ENCODE measurements at regions not wholly inside any gene's neighbourhood (a gene's known extent, or its start where the extent isn't known, plus 50 kb on each side); places are given as distances from the start of the nearest gene placed in this dataset.
"Not testable (repeated sequence)": the region's sequence is repeated elsewhere in the genome, so short reads cannot be mapped to it uniquely, and the experiment has no call there.

DNA sequence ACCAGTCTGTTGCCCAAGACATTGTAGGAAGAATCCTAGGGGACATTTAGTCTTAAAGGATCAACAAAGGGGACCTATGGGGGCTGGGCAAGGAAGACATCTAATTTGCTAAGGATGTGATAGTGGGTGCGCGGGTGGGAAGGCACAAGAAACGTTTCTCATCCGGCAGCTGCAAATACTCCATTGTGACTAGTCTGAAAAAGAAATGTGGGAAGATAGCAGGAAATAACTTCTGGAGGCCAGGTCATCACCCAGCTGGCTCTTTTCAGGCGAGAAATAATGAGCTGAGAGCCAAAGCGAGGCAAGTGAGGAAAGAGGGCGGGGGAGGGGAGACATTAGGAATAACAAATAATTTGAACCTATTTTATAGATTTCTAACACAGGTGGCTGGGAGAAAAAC, 70.3 kb upstream of the NCK2 start:
- Mint-ChIP-seq H3K36me3 (ENCODE audit: low read depth) (no peaks in the 10 kb centered on the region), H3K4me3 (no peak overlapping the region), H3K4me1 (ENCODE audit: low read depth) (no peaks in the 10 kb centered on the region), H3K27ac (no peak overlapping the region), H3K27me3 (ENCODE audit: low read depth) (no peaks in the 10 kb centered on the region), H3K9me3 (ENCODE audit: insufficient read depth) (peaks cover 2% of the 10 kb centered on the region)
- ChIA-PET CTCF (no interaction called here), POLR2A (no interaction called here)
- ATAC-seq (no peak), DNase-seq (no peak)

DNA sequence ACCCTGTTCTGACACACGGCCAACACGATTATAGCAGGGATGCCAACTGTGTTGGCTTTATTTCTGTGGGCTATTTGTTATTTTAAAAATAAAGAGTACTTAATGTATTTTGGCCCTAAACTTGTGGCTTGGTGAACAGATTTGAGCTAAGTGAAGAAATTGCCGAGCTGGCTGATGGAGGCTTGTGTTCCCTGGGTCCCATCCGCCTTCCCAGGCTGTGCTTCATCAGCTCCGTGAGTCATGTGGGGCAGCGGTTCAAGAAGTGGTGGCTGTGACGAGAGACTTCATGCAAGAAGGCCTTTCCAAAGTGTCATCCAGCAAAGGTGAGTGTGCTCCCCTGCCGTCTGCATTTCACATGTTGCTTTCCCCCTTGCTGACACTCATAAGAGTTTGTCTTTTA, 73.6 kb upstream of the NCK2 start:
- DNase-seq (no peak), ATAC-seq (no peak)
- H3K27me3 Mint-ChIP-seq (ENCODE audit: low read depth): peaks cover 3% of the 10 kb centered on the region
- H3K27ac Mint-ChIP-seq: no peak overlapping the region
- H3K9me3 Mint-ChIP-seq (ENCODE audit: insufficient read depth): peaks cover 14% of the 10 kb centered on the region
- ChIA-PET POLR2A (no interaction called here), CTCF (interaction anchor here (1.0 to 1.2 kb wide), 2 partner anchors 30 to 50 kb away, joined by 3 read pairs; no protein-coding TSS in a partner anchor)
- peaks cover 4% of the 10 kb centered on the region for H3K36me3 Mint-ChIP-seq (ENCODE audit: low read depth)
- H3K4me3 Mint-ChIP-seq: no peak overlapping the region
- no peaks in the 10 kb centered on the region for H3K4me1 Mint-ChIP-seq (ENCODE audit: low read depth)

DNA sequence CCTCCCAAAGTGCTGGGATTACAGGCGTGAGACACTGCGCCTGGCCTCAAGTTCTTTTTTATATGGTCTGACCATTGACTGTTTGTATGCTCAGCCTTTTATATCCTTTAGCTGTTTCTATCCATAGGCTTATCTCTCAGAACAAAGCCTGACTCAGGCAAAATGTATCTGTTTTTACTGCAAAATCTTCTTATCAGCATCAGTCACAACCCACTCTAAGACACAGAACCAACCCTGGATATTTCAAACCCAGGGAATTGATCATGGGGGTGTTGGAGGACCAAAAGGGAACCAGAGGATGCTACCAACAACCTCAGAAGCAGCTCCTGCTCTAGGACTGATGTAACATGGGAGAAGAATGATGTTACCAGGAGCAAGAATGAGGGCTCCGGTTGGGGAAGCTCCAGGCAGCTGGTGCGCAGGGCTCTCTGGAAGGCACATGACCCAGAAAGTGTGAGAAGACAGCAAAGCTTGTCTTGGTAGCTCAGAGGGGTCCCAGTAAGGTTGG, 75.3 kb upstream of the NCK2 start:
- Mint-ChIP-seq H3K27me3 (ENCODE audit: low read depth) (peaks cover 5% of the 10 kb centered on the region), H3K9me3 (ENCODE audit: insufficient read depth) (peaks cover 24% of the 10 kb centered on the region), H3K27ac (no peak overlapping the region), H3K4me3 (no peak overlapping the region), H3K36me3 (ENCODE audit: low read depth) (peaks cover 6% of the 10 kb centered on the region), H3K4me1 (ENCODE audit: low read depth) (no peaks in the 10 kb centered on the region)
- ATAC-seq (no peak), DNase-seq (no peak)
- ChIA-PET POLR2A (no interaction called here), CTCF (no interaction called here)

DNA sequence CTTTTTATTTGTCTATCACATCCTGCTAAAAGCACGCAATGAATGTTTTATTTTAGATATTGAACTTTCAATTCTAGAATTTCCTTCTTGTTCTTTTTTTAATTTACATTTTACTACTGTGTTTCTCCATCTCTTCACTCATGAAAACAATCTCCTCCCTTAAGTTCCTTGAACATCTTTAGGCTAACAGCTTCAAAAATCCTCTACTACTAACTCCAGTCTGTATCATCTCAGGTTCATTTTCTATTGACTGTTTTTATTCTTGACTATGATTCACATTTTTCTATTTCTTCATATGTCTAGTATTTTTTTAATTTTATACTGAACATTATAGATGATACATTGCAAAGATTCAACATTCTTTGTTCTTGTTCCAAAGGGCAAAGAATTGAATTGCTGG, 79.2 kb upstream of the NCK2 start:
- POLR2A ChIA-PET: no interaction called here
- Mint-ChIP-seq H3K9me3 (ENCODE audit: insufficient read depth) (peaks cover 36% of the 10 kb centered on the region), H3K27ac (no peak overlapping the region), H3K4me1 (ENCODE audit: low read depth) (no peaks in the 10 kb centered on the region), H3K4me3 (no peak overlapping the region), H3K36me3 (ENCODE audit: low read depth) (peaks cover 6% of the 10 kb centered on the region), H3K27me3 (ENCODE audit: low read depth) (peaks cover 10% of the 10 kb centered on the region)
- CTCF ChIA-PET: no interaction called here
- ATAC-seq: no peak
- DNase-seq: no peak

DNA sequence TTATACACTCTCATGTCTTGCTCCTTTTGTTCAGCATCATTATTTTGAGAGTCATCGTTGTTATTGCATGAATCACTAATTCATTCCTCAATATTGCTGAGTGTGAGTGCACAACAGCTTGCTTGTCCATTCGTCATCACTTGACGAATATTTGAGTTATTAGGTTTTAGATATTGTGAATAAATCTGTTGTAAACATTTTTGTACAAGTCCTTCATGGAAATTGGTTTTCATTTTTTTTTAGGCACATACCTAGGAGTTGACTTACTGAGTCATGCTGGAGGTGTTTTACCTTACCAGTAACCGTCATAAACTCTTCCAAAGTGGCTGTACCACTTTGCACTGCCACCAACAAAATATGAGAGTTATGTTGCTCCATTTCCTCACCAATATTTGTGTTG, 84.2 kb upstream of the NCK2 start:
- DNase-seq: no peak
- H3K4me3 Mint-ChIP-seq: no peak overlapping the region
- H3K27me3 Mint-ChIP-seq (ENCODE audit: low read depth): peaks cover 6% of the 10 kb centered on the region
- H3K27ac Mint-ChIP-seq: no peak overlapping the region
- H3K4me1 Mint-ChIP-seq (ENCODE audit: low read depth): no peaks in the 10 kb centered on the region
- no peak for ATAC-seq
- POLR2A ChIA-PET: no interaction called here
- H3K36me3 Mint-ChIP-seq (ENCODE audit: low read depth): no peaks in the 10 kb centered on the region
- peaks cover 20% of the 10 kb centered on the region for H3K9me3 Mint-ChIP-seq (ENCODE audit: insufficient read depth)
- CTCF ChIA-PET: no interaction called here

DNA sequence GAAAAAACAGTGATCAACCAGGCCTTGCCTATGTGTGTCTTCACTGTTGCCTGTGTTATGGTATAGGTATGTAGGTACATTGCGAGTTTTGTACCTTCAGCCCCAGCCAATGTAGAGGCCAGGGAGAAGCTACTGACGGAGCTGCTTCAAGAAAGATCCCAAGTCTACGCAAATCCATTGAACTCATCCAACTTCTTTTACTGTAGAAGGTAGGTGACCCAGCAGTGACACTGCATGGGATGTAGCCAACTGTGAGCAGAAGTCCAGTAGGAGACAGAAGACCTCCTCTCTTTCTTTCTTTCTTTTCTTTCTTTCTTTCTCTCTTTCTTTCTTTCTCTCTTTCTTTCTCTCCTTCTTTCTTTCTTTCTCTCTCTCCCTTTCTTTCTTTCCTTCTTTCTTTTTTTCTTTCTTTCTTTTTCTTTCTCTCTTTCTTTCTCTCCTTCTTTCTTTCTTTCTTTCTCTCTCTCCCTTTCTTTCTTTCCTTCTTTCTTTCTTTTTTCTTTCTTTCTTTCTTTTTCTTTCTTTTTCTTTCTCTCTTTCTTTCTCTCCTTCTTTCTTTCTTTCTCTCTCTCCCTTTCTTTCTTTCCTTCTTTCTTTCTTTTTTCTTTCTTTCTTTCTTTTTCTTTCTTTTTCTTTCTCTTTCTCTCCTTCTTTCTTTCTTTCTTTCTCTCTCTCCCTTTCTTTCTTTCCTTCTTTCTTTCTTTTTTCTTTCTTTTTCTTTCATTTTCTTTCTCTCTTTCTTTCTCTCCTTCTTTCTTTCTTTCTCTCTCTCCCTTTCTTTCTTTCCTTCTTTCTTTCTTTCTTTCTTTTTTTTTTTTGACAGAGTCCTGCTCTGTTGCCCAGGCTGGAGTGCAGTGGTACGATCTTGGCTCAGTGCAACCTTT, 88.7 kb upstream of the NCK2 start:
- H3K27me3 Mint-ChIP-seq (ENCODE audit: low read depth); H3K4me3 Mint-ChIP-seq; ATAC-seq; POLR2A ChIA-PET; H3K9me3 Mint-ChIP-seq (ENCODE audit: insufficient read depth); H3K27ac Mint-ChIP-seq; H3K36me3 Mint-ChIP-seq (ENCODE audit: low read depth); DNase-seq; H3K4me1 Mint-ChIP-seq (ENCODE audit: low read depth); CTCF ChIA-PET: not testable (repeated sequence)

- no peak overlapping the region for H3K27ac Mint-ChIP-seq
- no peak overlapping the region for H3K4me3 Mint-ChIP-seq
- ChIA-PET CTCF (no interaction called here), POLR2A (no interaction called here)
- H3K27me3 Mint-ChIP-seq (ENCODE audit: low read depth): no peaks in the 10 kb centered on the region
- DNase-seq: no peak
- no peaks in the 10 kb centered on the region for H3K9me3 Mint-ChIP-seq (ENCODE audit: insufficient read depth)
- no peak for ATAC-seq
- H3K4me1 Mint-ChIP-seq (ENCODE audit: low read depth): no peaks in the 10 kb centered on the region
- H3K36me3 Mint-ChIP-seq (ENCODE audit: low read depth): no peaks in the 10 kb centered on the region
Measured at GRCh38 chr2:105655244-105655643, 89.5 kb upstream of the NCK2 start.

GRCh38 chr2:105654474-105655004, 90.2 kb upstream of the NCK2 start:
- no peak overlapping the region for H3K27ac Mint-ChIP-seq
- ATAC-seq (no peak), DNase-seq (no peak)
- ChIA-PET CTCF (no interaction called here), POLR2A (no interaction called here)
- no peaks in the 10 kb centered on the region for H3K9me3 Mint-ChIP-seq (ENCODE audit: insufficient read depth)
- no peak overlapping the region for H3K4me3 Mint-ChIP-seq
- no peaks in the 10 kb centered on the region for H3K36me3 Mint-ChIP-seq (ENCODE audit: low read depth)
- no peaks in the 10 kb centered on the region for H3K4me1 Mint-ChIP-seq (ENCODE audit: low read depth)
- H3K27me3 Mint-ChIP-seq (ENCODE audit: low read depth): no peaks in the 10 kb centered on the region

DNA sequence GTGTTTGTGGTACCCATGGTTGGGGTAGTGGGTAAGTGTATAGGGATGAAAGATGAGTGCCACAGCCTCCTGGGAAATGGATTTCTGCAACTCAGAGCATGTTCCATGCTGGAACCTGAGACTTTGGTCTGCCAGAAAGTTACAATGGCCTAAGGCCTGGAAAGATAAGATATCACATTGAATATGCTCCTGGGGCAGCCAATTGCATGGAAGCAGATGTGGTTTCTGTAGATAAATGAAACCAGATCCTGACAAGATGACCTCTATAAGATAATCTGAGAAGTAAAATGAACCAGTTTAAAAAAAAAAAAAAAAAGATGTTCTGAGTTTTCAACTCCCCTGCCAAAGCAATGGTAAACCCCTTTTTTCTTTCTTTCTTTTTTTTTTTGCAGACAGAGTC, 91.4 kb upstream of the NCK2 start:
- H3K27me3 Mint-ChIP-seq (ENCODE audit: low read depth): peaks cover 3% of the 10 kb centered on the region
- H3K36me3 Mint-ChIP-seq (ENCODE audit: low read depth): no peaks in the 10 kb centered on the region
- H3K4me3 Mint-ChIP-seq: no peak overlapping the region
- CTCF ChIA-PET: no interaction called here
- DNase-seq: no peak
- H3K4me1 Mint-ChIP-seq (ENCODE audit: low read depth): no peaks in the 10 kb centered on the region
- no peak overlapping the region for H3K27ac Mint-ChIP-seq
- POLR2A ChIA-PET: no interaction called here
- H3K9me3 Mint-ChIP-seq (ENCODE audit: insufficient read depth): no peaks in the 10 kb centered on the region
- no peak for ATAC-seq

- no peak for ATAC-seq
- H3K36me3 Mint-ChIP-seq (ENCODE audit: low read depth): no peaks in the 10 kb centered on the region
- no peaks in the 10 kb centered on the region for H3K4me1 Mint-ChIP-seq (ENCODE audit: low read depth)
- no peak overlapping the region for H3K27ac Mint-ChIP-seq
- DNase-seq: no peak
- H3K9me3 Mint-ChIP-seq (ENCODE audit: insufficient read depth): no peaks in the 10 kb centered on the region
- H3K4me3 Mint-ChIP-seq: no peak overlapping the region
- ChIA-PET POLR2A (no interaction called here), CTCF (no interaction called here)
- H3K27me3 Mint-ChIP-seq (ENCODE audit: low read depth): peaks cover 3% of the 10 kb centered on the region
Measured at GRCh38 chr2:105652014-105652796, 92.5 kb upstream of the NCK2 start.

DNA sequence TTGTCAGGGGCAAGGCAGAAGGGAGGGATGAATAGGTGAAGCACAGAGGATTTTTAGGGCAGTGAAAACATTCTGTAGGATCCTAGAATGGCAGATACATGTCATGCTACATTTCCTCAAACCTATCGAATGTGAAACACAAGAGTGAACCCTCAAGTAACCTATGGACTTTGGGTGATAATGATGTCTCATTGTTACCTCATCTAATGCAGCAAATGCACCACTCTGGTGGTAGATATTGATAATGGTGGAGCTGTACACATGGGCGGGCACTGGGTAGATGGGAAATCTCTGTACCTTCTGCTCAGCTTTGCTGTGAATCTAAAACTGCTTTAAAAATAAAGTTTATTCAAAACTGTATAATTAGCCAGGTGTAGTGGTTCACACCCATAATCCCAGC, 95.2 kb upstream of the NCK2 start:
- H3K27ac Mint-ChIP-seq: no peak overlapping the region
- POLR2A ChIA-PET: no interaction called here

GRCh38 chr2:105647731-105648130, 97.0 kb upstream of the NCK2 start:
- no peaks in the 10 kb centered on the region for H3K36me3 Mint-ChIP-seq (ENCODE audit: low read depth)
- POLR2A ChIA-PET: no interaction called here
- no peak overlapping the region for H3K27ac Mint-ChIP-seq
- DNase-seq: no peak
- CTCF ChIA-PET: no interaction called here
- no peak overlapping the region for H3K4me3 Mint-ChIP-seq
- no peaks in the 10 kb centered on the region for H3K4me1 Mint-ChIP-seq (ENCODE audit: low read depth)
- no peak for ATAC-seq
- H3K9me3 Mint-ChIP-seq (ENCODE audit: insufficient read depth): no peaks in the 10 kb centered on the region
- H3K27me3 Mint-ChIP-seq (ENCODE audit: low read depth): peaks cover 5% of the 10 kb centered on the region

More for the DNA sequence above, 95.2 kb upstream of the NCK2 start:
- Mint-ChIP-seq H3K27me3 (ENCODE audit: low read depth) (peaks cover 5% of the 10 kb centered on the region), H3K36me3 (ENCODE audit: low read depth) (no peaks in the 10 kb centered on the region), H3K9me3 (ENCODE audit: insufficient read depth) (no peaks in the 10 kb centered on the region), H3K4me3 (no peak overlapping the region), H3K4me1 (ENCODE audit: low read depth) (no peaks in the 10 kb centered on the region)
- DNase-seq (no peak), ATAC-seq (no peak)
- CTCF ChIA-PET: interaction anchor here (1.6 kb wide), 1 partner anchor 73 kb away, joined by 4 read pairs; no protein-coding TSS in a partner anchor
